ENCODE measurements at regions not wholly inside any gene's neighbourhood (a gene's known extent, or its start where the extent isn't known, plus 50 kb on each side); places are given as distances from the start of the nearest gene placed in this dataset.
"Not testable (repeated sequence)": the region's sequence is repeated elsewhere in the genome, so short reads cannot be mapped to it uniquely, and the experiment has no call there.

DNA sequence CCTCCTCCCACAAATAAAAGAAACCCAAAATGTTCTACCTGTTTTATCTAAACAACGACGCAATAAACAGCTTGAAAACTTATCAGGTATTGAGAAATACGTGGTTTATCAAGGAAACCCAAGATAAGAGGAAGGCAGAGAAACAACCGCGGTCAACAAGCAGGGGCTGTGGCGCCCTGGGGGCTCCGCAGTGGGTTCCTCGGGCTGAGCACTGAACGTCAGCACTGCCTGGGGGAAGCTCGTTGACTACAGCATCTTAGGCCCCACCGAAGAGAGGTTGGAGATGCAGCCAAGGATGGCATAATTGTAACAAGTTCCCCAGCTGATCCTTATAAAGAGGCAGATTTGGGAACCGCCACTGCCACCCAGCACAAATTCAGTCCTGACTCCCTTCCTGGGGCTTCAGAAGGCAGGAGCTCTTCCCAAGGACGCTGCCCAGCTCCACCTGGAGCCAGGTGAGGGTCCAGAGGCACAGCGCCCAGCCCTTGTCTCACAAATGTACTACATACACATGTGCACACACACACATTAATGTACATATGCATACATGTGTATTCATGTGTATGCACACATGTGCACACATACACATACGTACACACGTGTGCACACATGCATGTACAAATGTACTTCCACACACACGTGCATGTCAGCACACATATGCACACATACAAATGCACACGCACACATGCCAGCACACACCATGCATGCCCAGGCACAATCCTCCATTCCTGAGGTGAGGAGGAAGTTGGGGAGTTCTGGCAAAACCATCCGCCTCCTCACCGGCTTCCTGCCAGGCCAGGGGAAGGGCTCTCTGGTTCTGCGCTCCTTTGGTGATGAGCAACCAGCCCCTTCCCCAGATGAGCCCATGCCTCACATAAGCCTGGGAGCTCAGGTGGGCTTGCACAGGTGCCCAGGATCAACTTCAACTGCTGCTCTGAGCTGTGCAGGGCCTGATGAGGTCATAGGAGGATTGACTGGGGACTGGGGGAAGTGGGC, 251.1 kb downstream of the NPHP4 start:
- no peak for DNase-seq (ENCODE audit: low read depth, low spot score)
- no peak overlapping the region for H3K4me3 ChIP-seq (ENCODE audit: low read length)

DNA sequence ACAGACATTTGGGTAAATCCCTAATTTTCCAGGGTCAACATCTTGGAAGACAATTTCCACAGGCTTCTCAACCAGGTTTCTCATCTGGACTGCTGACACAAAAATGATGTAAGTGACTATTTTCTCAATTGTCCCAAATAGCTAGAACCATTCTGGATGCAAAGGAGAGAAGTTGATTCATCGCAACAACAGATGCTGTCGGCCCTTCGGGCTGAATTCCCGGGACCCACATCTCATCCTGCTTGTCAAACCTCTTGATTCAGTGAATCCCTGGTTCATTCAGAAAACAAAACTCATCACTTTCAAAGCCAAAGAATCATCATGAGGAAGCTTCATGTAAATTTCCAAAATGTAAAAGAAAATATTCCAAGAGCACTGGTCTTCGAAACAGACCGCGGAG, 251.8 kb downstream of the NPHP4 start:
- no peak overlapping the region for H3K4me3 ChIP-seq (ENCODE audit: low read length)
- DNase-seq (ENCODE audit: low read depth, low spot score) = no peak

DNA sequence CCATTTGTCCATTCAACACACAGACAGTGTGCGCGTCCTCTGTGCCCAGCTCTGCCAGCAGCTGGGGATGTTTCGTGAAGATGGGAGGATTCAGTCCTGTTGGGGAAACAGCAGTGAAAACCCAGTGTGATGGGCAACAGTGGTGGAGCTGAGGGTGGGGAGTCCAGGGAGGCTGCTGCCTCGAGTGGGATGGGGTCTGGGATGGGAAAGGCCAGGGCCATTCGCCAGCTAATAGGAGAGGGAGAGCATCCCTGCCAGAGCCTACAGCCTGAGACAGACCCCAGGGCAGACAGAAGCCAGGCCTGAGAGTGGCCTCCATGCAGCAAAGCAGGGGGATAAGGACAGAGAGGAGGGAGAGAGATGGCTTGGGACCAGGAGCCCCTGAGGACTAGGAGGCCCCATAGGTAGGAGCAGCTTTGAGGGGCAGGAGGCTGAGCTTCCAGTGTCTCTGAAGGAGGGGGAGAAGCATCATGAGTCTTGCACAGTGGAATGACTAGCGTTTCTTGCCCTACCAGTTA, 252.6 kb downstream of the NPHP4 start:
- no peak for DNase-seq (ENCODE audit: low read depth, low spot score)
- H3K4me3 ChIP-seq (ENCODE audit: low read length) = no peak overlapping the region

DNA sequence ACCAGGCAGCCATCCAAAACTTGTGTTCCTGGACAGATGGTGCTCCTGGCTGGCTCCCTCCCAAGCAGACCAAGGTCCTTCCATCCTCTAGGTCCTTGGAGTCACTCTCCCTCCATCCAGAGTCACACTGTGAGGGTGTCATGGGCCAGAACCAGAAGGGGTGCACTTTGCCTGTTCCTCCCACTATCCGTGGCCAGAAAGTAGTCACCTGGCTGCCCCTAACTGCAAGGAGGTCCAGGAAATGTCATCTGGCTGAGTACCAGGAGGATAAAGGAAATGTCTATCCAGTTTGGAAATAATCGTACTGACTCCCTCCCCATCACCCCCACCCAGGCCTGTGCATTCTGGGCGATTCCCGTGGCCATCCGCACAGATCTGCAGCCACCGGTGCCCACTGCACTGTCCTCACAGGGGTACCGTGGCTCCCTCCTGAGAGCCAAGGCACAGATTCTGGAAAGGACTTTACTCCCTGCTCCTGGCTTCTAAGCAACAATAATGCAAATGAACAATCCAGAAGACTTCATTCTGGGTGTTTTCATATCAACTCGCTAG, 253.2 kb downstream of the NPHP4 start:
- H3K4me3 ChIP-seq (ENCODE audit: low read length) = no peak overlapping the region
- DNase-seq (ENCODE audit: low read depth, low spot score) = no peak

DNA sequence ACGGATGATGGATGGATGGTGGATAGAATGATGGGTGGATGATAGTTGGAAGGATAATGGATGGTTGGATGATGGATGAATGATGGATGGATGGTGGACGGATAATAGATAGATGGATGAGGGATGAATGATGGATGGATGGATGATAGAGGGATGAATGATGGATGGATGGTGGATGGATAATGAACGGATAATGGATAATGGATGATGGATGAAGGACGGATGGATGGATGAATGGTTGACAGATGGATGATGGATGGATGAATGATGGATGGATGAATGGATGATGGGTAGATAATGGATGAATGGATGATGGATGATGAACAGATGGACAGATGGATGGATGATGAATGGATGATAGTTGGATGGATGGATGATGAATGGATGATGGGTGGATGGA, 255.1 kb downstream of the NPHP4 start:
- DNase-seq (ENCODE audit: low read depth, low spot score) = no peak
- H3K4me3 ChIP-seq (ENCODE audit: low read length) = no peak overlapping the region

DNA sequence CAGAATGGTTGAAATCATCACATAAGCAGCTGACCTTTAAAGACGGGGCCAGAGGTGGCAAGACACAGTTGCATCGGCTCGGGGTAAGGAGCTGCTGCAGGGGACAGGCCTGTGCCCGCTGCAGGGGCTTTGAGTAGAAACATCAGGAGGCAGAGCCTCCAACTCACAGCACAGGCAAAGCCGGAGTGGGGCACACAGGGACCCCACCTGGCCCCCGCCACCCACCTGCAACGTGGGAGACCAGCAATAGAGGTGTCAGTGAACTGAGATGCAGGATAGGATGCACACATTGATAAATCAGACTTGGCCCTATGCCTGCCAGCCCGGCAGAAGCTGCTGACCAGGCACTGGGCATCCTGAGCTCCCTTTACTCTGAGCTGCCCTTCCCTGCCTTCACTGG, 257.2 kb downstream of the NPHP4 start:
- H3K4me3 ChIP-seq (ENCODE audit: low read length) = no peak overlapping the region
- no peak for DNase-seq (ENCODE audit: low read depth, low spot score)

DNA sequence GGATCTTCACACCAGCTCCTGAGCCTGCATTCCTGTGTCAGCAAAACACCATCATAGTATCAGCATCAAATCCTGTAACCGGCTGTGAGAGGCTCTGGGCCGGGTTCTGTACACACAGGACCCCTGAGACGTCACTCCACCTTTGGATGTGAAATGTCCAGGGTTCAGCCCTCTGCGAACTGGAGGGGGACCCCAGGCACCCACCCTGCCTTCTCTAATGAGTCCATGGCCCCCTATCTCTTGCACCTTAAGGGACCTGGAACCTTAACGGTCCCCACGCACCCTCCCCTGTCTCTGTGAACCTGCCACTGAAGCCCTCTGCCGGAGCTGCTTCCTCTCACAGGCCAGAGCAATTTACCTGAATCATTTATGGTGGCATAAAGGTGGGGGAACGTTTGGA, 257.8 kb downstream of the NPHP4 start:
- DNase-seq (ENCODE audit: low read depth, low spot score) = no peak

DNA sequence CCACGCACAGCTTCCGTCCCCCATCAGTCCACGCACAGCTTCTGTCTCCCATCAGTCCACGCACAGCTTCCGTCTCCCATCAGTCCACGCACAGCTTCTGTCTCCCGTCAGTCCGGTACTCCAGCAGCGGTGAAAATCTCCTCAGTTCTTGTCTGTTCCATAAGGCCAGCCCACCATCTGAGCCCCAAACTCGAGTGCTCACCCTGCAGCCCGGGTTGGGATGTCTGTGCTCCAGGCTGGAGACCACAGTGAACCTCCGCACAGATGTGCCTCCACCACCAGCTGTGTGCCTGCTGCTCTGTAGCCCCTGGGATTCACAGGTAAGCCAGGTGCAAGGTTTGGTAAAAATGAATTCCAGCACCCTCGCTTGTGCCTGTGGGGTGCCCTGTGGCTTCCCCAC, 258.6 kb downstream of the NPHP4 start:
- no peak overlapping the region for H3K4me3 ChIP-seq (ENCODE audit: low read length)
- no peak for DNase-seq (ENCODE audit: low read depth, low spot score)

More for the DNA sequence above, 257.8 kb downstream of the NPHP4 start:
- no peak overlapping the region for H3K4me3 ChIP-seq (ENCODE audit: low read length)

DNA sequence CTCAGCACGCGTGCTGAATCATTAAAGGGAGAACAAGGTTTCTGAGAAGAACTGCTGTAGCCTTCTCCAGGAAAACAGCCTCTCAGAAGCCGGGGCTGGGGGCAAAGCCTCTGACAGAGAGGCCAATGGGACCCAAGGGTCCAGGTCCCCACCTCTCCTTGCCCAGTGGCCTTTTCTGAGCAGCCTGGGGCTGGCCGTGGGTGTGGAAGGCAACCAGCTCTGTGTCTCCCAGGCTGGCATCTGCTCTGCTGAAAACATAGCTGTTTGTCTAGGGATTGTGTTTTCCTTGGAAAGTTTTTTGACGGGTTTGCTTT, 261.2 kb downstream of the NPHP4 start:
- DNase-seq (ENCODE audit: low read depth, low spot score) = no peak
- no peak overlapping the region for H3K4me3 ChIP-seq (ENCODE audit: low read length)

DNA sequence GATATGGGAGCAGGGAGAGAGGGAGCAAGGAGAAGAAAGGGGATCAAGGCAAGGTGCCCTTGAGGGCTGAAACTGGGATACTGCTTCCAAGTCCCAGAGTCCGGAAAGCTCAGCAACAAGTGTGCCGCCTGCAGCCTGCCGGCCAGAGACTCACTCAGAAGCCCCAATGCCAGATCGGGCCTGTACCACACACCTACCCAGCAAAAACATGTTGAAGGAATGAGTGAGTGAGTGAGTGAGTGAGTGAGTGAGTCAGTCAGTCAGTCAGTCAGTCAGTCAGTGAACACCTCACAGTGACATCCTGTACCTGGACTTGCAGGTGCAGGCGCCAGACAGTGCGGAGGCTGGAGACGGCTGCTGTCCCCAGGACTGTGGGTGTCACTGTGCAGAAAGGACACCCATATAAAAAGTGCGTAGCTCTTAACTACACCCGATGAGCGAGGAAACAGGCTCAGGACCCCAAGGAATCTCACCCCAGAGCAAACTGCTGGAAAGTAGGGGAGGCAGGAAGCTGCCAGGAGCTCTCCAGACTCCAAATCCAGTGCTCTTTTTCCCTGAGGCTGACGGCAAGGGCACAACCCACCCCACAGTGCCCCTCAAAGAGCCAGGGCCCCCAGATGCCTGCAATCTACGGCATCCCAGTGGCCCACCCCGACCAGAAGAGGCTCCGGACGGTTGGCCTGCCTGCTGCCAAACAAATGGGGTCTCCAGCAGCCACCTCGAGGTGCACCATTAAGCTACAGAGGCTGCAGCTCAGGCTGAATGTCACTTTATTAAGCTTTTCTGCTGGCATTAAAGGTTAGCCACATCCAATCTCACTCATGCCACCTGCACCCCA, 261.7 kb downstream of the NPHP4 start:
- H3K4me3 ChIP-seq (ENCODE audit: low read length) = no peak overlapping the region
- DNase-seq (ENCODE audit: low read depth, low spot score) = no peak

DNA sequence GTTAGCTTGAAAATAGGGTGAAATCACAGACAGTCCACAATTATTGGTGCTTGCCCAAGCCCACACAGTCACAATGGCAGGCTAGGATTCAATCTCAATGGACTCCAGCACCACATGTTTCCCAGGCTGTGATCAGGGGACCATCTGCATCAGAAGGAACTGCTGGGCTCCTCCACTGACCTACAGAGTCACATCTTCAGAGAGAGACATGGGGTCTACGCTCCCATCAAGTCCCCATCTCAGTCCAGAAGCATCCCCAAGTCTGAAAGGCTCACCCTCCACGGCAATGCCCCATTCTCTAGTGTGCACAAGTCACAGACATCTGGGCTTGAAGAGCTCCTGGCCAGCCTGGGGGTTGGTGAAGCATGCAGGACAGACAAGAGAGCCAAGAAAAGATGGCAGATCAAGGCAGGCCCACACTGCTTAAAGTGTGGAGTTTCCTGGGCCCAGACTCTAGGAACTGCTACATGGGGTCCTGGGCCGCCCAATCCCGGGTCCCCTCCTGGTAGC, 262.5 kb downstream of the NPHP4 start:
- DNase-seq (ENCODE audit: low read depth, low spot score) = no peak
- H3K4me3 ChIP-seq (ENCODE audit: low read length) = no peak overlapping the region

DNA sequence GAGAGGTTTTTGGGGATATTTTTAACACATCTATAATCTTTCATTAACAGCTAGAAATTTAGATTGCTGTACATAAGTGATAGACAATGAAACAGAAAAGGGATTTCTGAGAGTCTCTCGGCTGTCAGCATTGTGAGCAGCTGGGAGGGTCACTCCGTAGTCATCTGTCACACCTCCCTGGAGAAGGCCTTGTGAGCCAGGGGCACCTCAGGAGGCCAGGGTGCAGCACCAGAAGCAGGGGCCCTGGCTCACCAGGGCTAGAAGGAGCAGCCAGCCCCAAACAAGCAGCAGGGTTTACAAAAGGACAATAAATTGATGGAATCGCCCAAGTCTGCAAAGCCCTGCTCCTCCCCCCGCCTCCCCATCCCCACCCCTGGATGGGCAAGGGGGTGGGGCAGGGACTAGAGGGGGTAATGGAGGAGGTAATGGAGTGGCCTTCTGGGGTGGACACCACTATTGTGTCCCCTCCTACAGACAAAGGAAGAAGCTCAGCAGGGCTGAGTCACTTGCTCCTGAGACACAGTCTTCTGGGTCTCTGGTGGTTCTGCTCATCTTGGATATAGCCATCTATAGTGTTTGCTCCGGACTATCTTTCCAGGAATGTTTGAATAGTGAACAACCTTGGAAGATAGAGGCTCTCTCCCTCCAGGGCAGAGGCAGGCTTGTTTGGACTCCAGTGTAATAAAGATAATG, 263.4 kb downstream of the NPHP4 start:
- no peak for DNase-seq (ENCODE audit: low read depth, low spot score)
- no peak overlapping the region for H3K4me3 ChIP-seq (ENCODE audit: low read length)

DNA sequence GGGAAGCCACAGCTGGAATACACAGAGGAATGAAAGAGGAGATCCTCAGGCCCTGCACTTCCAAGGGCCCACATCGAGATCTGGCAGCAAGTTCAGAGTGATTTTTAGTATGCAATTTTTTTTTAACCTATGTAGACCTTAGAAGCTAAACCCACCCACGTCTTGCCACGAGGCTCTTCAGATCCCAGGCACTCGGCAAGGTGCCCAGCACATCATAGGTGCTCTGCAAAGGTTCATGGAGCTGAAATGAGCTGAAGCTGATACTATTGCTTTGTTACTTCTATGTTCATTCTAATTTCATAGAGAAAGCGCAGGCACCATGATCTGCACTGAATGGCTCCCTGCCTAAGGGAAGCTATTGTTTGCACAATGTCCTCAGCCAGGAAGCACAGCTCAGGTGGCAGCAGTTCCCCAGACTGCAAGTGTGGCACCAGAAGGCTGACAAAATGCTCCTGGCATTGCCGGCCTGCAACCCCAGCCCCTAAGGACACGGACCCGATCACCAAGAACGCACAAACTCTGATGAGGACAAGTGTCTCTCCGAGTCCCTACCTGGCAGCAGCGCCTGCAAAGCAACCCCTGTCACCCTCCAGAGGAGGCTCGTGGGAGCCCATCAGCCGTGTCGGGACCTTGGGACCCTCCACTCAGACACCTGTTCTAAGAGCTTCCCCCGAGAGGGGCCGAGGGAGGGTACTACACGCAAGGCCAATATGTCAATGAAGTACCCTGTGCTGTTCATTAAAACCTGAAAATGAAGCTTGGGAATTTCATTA, 264.2 kb downstream of the NPHP4 start:
- DNase-seq (ENCODE audit: low read depth, low spot score) = no peak

DNA sequence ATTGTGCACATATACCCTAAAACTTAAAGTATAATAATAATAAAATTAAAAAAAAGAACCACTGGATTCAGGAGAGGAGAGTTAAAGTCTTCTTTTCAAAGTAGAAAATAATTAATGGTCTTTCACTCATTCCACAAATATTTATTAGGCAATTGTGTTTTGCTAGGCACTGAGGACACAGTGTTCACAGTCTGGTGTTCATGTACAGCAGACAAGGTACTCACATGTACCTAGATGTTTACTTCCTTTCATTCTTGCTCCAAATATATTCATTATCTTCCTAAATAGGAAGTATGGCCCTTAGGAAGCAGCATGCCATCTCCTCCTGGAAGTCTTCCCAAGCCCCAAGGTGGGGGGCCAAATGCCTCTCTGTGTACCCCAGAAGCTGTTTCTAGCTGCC, 265.0 kb downstream of the NPHP4 start:
- DNase-seq (ENCODE audit: low read depth, low spot score) = no peak
- no peak overlapping the region for H3K4me3 ChIP-seq (ENCODE audit: low read length)

More for the DNA sequence above, 264.2 kb downstream of the NPHP4 start:
- no peak overlapping the region for H3K4me3 ChIP-seq (ENCODE audit: low read length)

DNA sequence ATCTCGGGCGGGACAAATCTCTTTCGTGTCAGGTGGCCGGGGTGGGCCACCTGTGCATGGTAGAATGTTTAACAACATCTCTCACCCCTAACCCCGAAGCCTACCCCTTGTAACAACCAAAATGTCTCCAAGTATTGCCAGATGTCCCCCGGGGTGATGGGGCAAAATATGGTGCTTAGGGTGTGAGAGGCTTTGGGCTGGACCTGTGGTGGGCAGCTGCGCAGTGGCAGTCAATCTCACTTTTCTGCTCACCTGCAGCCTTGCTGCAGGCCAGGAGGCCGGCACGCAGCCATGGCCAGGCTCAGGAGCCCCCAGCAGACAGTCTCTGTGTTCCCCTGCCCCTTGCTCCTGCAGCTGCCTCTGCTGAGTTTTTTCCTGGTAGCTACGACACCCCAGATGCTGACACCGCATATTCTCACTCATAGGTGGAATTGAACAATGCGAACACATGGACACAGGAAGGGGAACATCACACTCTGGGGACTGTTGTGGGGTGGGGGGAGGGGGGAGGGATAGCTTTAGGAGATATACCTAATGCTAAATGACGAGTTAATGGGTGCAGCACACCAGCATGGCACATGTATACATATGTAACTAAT, 265.5 kb downstream of the NPHP4 start:
- not testable (repeated sequence) for DNase-seq (ENCODE audit: low read depth, low spot score); H3K4me3 ChIP-seq (ENCODE audit: low read length)

DNA sequence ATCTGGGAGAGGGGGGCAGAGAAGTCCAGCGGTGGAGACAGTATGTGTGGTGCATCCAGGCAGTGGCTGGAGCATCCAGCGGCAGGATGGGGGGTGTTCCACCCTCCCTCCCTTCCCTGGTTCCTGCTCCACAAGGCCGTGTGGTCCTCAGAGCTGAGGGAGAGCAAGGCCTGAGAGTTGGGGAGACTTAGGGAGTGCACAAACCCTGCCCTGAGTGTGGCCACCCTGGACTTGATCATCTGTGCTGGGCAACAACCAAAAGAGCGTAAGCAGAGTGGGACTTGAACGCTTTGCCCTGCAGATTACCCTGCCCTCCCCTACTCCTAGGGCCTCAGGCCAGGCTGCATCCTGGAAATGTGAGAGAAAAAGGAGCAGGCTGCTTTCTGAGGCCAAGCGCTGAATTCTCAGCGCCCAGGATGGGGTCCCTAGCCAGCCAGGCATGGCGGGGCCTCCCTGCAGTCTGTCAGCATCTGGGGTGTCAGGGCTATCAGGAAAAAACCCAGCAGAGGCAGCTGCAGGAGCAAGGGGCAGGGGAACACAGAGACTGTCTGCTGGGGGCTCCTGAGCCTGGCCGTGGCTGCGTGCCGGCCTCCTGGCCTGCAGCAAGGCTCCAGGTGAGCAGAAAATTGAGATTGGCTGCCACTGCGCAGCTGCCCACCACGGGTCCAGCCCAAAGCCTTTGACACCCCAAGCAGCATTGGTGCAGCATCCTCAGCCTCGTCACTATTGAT, 266.2 kb downstream of the NPHP4 start:
- no peak for DNase-seq (ENCODE audit: low read depth, low spot score)

DNA sequence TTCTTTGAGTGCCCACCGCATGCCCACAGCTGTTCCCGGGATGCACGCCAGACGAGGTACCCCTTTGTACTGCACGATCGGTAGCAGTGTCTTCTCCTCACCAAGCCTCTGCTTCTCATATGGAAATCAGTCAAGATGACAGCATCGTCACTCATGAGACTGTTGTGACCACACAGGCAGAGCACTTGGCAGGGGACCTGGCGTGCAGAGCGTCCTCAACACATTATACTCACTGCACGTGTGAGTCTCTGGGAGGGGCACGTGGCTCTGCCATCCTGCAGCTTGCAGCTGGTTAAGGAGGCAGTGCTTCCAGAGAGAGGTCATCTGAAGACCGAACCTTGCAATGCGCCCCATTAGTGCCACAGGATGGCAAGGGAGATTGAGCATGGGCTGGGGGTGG, 266.8 kb downstream of the NPHP4 start:
- no peak for DNase-seq (ENCODE audit: low read depth, low spot score)

More for the DNA sequence above, 266.2 kb downstream of the NPHP4 start:
- H3K4me3 ChIP-seq (ENCODE audit: low read length) = no peak overlapping the region

More for the DNA sequence above, 266.8 kb downstream of the NPHP4 start:
- no peak overlapping the region for H3K4me3 ChIP-seq (ENCODE audit: low read length)
